ENCODE measurements at regions not wholly inside any gene's neighbourhood (a gene's known extent, or its start where the extent isn't known, plus 50 kb on each side); places are given as distances from the start of the nearest gene placed in this dataset.

- H3K4me3 ChIP-seq = no peak overlapping the region
- TF ChIP-seq POLR2A (IDR thresholded peaks at IDR 0.05) (no peak), CTCF (IDR thresholded peaks at IDR 0.05) (no peak)
- H3K27ac ChIP-seq = no peak overlapping the region
- DNase-seq (no peak), ATAC-seq (no peak)
- H3K27me3 ChIP-seq = peaks cover 0 to 12% (median 0%) of the 10 kb centered on the region in 9 donors
- WGBS, 4 donors = 67 to 70% (median 68%) methylated on average over 15 of the region's 15 CpGs
- peaks cover 0 to 3% (median 0%) of the 10 kb centered on the region in 12 donors for H3K9me3 ChIP-seq
- intact Hi-C loops (cut with DNase I) = loop anchor here in 5 of 10 donors (5.0 to 10.0 kb wide), 2 partner anchors 1095 to 1097 kb away; no protein-coding TSS in a partner anchor
- no peaks in the 10 kb centered on the region for H3K4me1 ChIP-seq
- H3K36me3 ChIP-seq = no peaks in the 10 kb centered on the region
Observed at GRCh38 chr10:130689743-130690626, 553.8 kb downstream of the GLRX3 start.

DNA sequence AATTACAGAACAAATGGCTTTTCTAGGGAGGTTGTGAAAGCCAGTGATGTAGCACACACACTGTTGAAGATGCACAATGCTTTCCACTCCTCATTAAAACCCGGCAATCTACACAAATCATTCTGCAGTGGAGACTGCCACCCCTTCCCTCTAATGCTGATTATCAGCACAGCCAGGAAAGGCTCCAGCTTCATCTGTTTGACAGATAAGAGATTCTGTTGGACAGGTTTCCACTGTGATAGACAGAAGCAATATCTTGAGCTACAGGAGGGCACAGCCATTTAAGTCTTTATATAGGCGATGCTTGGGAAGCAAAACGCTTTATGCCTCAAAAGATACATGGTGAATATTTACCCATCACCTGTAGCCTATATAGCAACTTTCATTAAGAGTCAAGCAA lies 555.6 kb downstream of the GLRX3 start:
- peaks cover 0 to 12% (median 0%) of the 10 kb centered on the region in 9 donors for H3K27me3 ChIP-seq

DNA sequence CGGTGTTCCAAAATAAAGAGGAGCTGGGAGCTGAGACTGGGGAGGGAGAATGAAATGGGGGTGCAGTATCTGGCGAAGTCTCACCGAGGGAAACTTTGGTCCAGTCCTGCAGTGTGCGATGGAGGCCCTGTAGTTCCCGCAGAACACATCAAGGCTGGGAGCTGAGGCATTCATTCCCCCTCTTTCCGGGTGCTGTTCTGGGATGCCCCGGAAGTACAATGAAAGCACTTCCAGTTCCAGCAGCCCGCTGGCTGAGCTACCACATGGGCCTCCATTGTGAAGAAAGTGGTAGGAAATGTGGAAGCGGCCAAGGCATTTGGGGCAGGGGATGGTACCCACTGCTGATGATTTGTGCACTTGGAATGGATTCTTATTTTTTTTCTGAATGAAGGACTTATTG lies 560.7 kb downstream of the GLRX3 start:
- H3K9me3 ChIP-seq = no peaks in the 10 kb centered on the region
- H3K4me1 ChIP-seq = no peaks in the 10 kb centered on the region
- H3K27ac ChIP-seq = no peak overlapping the region
- H3K4me3 ChIP-seq = no peak overlapping the region
- no peak for TF ChIP-seq POLR2A (IDR thresholded peaks at IDR 0.05)
- no peak for TF ChIP-seq CTCF (IDR thresholded peaks at IDR 0.05)
- no peak for ATAC-seq
- WGBS, 4 donors = 88 to 95% (median 93%) methylated on average over 8 to 9 of the region's 9 CpGs
- H3K27me3 ChIP-seq = peaks cover 0 to 17% (median 0%) of the 10 kb centered on the region in 9 donors
- intact Hi-C loops (cut with DNase I) = no loop called here
- H3K36me3 ChIP-seq = no peaks in the 10 kb centered on the region
- DNase-seq = no peak

More for the DNA sequence above, 555.6 kb downstream of the GLRX3 start:
- no peaks in the 10 kb centered on the region for H3K36me3 ChIP-seq
- H3K9me3 ChIP-seq = no peaks in the 10 kb centered on the region
- WGBS, 4 donors = 31 to 62% (median 48%) methylated on average over 3 of the region's 3 CpGs
- DNase-seq = no peak
- H3K4me1 ChIP-seq = no peaks in the 10 kb centered on the region
- intact Hi-C loops (cut with DNase I) = no loop called here
- TF ChIP-seq CTCF (IDR thresholded peaks at IDR 0.05) = no peak
- no peak for TF ChIP-seq POLR2A (IDR thresholded peaks at IDR 0.05)
- no peak for ATAC-seq
- H3K4me3 ChIP-seq = no peak overlapping the region
- no peak overlapping the region for H3K27ac ChIP-seq

DNA sequence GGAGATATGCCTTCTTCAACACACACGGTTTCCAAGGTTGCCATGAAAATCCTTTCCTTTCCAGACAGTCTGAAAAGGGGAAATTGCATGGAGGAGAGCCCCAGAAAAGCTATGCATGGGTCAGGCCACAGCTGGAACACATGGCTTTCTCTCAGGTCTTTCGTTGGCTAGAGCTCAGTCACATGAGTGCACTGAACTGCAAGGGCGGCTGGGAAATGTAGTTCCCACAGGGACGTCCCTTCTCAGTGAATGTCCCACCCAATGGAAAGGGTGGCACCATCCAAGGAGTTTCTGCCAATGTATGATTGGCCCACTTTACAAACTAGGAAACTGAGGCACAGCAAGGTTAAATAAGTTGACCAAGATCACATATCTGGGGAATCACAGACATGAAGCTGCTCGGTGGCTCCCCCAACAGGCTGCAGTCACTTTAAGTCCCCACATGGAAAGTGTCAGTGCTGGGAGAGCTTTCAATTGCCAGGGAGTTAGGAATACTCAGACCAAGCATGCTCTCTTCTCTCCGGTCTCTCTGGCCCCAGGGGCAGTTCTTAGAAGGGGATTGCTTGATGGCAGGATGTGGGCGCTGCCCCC lies 571.3 kb downstream of the GLRX3 start:
- H3K9me3 ChIP-seq = no peaks in the 10 kb centered on the region
- TF ChIP-seq CTCF (IDR thresholded peaks at IDR 0.05) (no peak), POLR2A (IDR thresholded peaks at IDR 0.05) (no peak)
- H3K27ac ChIP-seq = no peak overlapping the region
- H3K4me1 ChIP-seq = no peaks in the 10 kb centered on the region
- 72 to 87% (median 76%) methylated on average over 6 to 7 of the region's 7 CpGs for WGBS, 4 donors
- no peak overlapping the region for H3K4me3 ChIP-seq
- DNase-seq (no peak), ATAC-seq (no peak)
- H3K27me3 ChIP-seq = peaks cover 0 to 20% (median 3%) of the 10 kb centered on the region in 9 donors
- intact Hi-C loops (cut with DNase I) = no loop called here
- H3K36me3 ChIP-seq = no peaks in the 10 kb centered on the region
